Renal pelvis (tissue), 1 donor: ENCODE measurements at regions not wholly inside any gene's neighbourhood (a gene's known extent, or its start where the extent isn't known, plus 50 kb on each side); places are given as distances from the start of the nearest gene placed in this dataset.
"Not testable (repeated sequence)": the region's sequence is repeated elsewhere in the genome, so short reads cannot be mapped to it uniquely, and the experiment has no call there.

Source experiments
- DNase-seq: peaks from one replicate; pipeline ENCODE4 v3.0.0-alpha.2; 2013

DNA sequence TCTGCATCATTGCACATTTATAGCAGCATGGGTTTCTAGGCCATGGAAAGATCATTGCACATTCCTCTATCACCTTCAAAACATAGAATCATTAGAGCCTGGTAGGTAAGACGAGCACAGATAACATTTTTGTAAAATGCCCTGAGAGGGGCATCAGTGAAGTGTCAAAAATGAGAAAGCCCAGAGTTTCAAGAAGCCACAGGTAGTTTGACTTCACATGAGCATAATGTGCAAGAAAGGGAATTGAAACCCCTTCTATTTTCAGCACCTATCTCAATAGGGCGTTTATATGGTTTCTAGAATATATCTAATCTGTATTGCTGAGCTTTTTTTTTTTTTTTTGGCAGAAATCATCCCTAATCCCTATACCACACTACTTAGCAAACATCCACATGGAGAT, 2441.7 kb downstream of the ARAP2 start:
- DNase-seq: no peak

DNA sequence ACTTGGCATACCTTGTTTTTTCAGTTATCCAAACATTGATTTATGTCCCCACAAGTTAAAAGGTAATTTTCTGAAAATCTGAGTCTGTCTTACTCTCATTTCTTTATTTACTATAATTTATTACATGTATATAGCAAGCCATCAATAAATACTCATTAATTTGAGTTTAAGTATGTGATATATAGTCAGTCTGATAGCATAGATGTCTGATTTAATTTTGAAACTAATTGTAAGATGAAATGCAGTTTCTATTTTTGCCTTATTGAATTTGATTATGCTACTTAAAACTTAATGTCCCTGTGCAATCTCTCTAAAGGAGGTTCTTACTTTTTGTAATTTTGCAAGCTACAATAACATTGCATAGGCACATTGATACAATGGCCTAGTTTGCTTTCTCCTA, 2418.6 kb downstream of the ARAP2 start:
- no peak for DNase-seq

DNA sequence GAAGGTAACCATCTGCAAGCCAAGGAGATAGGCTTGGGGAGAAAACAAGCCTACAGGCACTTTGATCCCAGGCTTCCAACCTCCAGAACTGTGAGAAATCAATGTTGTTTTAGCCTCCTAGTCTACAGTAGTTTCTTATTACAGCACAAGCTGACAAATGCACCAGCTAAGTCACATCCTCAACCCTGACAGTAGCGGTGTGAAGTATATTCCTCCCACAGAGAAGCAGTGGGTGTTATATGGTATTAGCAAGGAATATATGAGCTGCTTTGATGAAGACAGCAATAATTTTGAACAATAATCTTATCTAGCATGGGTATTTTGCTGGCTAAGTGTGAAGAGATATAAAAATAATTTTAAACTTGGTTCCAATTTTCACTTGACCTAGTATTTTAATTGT, 2415.0 kb downstream of the ARAP2 start:
- not testable (repeated sequence) for DNase-seq

DNA sequence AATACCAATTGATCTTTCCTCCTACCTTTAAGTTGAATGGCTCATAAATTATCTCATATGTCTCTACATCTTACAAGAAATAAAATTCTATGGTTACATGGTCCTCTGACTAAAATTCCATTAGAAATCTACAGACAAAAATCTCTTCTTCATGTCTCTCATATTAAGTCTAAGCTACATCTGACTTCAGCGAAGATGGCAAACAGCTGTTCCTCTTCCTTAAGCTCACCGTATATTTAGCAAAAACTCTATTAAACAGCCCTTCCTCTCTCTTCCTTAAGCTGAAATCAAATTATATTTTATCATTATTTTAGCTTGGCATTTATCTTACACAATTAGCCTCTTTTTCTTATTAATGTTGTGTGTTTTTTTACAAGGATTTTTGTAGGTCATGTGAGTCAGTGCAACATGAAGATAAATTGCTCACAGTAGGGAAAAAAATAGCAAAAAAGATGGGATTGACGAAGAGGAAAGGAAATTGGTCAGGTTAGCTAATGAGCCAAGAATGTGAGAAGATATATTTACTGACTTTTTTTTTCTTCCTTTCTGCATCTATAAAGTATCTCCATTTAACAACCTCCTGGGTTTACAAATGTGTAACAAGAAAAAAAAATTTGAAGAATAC, 2412.8 kb downstream of the ARAP2 start:
- peak; percentile 4 for DNase-seq

DNA sequence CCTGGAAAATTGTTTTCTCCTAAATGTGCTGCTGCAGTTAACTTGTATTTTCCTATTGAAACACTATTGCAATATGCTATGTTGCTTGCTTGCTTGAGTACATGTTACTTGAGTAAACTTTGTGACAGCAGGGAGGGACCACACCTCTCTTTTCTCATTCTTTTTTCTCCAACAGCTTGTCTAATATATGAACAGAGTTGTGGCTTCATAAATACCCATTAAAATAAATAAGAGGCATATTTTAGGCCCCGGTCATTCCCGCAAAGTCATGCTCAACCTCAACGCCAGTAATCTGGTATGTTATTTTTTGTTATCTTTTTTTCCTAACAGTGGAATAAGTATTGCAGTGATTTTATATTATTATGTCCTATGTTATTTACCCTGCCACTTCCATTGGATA, 2408.6 kb downstream of the ARAP2 start:
- not testable (repeated sequence) for DNase-seq

DNA sequence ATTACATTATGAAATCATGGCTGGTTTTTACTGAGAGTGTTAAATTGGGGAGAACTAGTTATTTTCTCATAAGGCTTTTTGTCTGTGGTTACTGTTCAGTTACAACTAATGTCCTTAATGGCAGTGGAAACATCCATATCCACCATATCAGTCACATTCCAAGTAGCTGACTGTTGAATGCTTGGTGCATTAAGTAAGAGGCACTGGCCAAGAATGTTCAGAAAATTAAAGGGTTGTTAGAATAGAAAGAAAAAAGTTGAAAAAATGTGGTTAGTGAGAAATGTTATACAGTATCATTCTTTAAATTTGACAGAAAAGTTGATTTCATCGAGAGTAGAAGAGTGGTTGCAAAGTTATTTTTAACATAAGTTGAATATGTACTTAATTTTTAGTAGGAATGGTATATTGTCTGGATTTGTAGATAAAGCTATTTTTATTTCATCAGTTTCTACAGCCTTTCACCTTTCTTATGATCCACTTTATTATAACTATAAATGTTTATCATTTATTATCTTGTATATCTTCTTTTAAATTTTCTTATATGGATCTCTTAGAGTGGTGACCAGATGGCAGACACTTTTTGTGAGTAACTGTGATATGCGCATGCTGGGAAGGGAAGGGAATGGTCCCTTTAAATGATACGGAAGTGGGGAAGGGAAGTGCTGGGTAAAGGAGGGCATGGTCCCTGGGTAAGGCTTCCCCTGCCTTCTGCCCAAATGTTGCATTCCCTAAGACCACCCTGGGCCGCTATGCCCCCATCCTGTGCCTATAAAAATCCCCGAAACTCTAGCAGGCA, 2407.1 kb downstream of the ARAP2 start:
- DNase-seq: no peak

DNA sequence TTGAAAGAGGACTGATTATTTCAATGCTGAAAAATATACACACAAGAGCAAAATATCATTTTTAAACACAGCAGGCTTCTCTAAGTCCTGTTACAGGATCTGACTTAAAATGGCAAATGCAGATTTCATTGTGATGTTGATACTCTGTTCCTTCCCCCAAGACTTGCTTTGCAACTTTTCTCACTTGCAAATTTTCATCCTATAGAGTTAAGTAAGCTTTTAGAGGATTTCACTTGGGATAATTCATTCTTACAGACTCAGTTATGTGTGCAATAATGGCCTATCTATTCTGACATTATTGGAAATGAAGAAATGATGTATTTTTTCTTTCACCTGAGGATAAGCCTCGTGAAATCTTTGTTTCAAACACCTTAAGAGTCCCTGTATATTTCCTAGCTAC, 2403.2 kb downstream of the ARAP2 start:
- no peak for DNase-seq

DNA sequence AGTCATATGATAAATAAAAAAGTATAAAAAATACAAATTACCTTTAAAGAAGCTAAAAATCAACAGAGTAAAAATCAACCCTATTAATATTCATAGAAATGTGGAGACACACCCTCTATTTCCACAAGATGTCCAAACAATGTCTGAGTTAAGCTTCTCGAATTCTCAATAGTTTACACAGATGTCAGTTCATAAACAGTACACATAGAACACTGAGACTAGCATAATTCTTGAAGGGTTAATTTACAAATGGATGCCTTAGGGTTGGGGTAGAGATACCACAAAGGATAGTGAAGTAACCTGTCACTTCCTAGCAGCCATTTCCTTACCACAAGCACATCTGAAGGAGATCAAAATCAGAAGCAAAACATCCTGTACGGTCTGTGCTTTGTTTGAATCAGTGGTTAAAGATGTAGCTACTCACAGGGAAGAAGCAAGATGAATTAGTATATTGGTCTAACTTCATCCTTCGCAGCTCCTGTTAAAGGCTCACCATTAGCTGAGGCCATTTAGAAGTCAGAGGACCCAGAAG, 2393.9 kb downstream of the ARAP2 start:
- DNase-seq: no peak

DNA sequence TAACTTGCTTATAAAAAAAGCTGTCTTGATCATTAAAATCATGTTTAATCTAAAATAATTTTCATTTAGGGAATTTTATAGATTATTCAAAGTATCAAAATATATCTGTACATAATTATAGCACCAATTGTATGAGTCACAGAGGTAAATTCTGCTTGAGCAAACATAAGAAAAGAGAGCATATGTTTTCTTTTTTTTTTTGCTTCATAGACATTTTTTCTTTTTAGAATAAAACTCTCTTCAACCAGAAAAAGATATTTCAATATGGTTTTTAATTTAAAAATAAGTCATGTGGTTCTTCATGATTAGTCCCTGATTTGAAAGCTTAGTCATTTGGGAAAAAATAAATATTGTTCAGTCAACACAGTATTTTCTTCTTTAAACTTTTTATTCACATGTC, 2390.6 kb downstream of the ARAP2 start:
- DNase-seq: not testable (repeated sequence)

DNA sequence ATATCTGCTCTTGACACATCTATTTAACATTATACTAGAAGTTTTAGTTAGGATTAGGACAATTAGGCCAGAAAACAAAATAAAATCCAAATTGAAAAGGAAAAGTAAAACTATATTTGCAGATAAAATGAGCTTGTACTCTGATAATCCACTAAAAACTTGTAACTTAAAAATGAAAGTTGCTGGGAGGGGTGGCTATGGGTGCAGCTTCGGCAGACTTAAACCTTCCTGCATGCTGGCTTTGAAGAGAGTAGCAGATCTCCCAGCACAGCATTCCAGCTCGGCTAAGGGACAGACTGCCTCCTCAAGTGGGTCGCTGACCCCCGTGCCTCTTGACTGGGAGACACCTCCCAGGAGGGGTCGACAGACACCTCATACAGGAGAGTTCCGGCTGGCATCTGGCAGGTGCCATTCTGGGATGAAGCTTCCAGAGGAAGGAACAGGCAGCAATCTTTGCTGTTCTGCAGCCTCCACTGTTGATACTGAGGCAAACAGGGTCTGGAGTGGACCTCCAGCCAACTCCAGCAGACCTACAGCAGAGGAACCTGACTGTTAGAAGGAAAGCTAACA, 2379.9 kb downstream of the ARAP2 start:
- DNase-seq: no peak

DNA sequence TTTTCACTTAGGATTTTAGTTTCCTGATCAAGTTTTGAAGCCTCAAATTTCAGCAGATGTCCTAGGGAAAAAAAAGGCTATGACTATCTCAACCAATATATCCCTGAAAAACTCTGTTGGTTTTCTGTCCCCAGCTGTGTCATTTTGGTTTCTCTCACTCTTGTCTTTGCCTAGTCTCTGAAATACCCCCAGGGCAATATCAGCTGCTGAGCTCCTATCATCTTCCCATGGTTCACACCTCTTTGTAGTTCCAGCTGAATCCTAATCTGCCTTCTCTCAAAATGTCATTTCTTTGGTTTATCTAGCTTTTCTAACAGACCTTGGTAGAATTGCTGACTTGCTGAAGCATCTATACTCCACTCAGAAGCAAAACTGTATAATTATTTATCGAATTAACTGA, 2370.5 kb downstream of the ARAP2 start:
- DNase-seq: no peak

DNA sequence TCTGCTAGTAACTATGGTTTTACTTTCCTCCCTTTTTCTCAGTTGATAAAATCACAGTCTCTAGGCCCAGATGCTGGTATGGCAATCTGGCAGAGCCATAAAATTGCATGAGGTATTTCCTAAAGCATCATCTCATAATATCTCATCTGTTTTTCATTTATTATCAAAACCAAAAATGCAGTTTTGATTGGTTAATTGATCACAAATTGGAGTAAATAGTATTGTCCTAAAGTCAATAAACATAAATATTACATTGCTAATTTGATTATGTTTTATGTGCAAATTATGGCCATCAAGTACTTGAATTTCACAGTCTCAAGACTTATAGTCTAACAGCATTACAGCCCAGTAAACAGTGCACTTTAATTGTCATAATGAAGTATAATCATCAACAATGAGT, 2365.6 kb downstream of the ARAP2 start:
- DNase-seq: no peak

DNA sequence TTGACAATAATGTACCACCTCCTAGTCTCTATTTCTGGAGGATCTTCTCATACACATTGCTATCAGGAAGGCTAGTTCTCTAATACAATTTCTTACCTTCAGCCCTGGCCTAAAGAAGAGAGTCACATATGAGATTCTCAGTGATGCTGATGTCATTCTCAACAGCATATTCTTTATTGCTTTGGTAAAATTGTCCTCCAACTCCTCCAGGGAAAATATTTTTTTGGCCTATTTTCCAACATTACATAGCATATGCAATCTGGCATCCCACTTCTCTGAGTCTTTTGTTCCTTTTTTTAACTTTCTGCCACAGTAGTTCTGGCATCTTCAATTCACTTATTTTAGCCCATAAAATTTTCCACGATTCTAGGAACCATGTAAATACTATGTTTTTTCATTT, 2363.1 kb downstream of the ARAP2 start:
- DNase-seq: no peak

DNA sequence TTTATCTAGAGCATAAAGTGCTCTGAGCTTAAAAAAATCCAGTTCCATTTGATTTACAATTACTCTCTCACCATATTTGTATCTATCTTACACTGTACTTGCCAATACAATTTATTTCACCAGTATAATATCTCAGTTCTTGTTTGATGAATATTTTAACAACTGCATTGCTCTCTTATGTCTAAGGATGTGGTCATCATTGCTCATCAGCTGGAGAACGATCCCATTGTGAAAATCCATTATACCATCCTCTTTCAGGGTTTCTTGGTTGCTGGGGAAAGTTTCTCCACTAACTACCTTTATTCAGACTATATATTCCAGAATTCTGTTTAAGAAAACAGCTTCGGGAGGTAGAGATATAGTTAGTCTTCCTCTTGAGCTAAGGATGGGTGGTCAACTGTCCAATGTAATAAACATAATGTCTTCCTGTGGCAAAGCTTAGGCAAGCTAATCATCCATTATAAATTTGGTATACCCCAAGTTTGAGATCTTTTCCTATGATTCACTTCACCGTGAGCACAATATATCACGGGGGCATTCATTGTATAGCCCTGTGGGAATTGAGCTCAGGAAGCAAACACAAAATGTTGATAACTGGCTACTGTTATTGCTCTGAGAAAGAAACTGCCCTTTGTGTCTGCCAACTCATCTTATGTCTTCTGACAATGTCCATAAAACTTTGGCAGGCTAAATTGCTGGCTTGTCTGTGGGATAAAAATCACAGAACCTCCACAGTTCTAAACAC, 2361.9 kb downstream of the ARAP2 start:
- DNase-seq: no peak

DNA sequence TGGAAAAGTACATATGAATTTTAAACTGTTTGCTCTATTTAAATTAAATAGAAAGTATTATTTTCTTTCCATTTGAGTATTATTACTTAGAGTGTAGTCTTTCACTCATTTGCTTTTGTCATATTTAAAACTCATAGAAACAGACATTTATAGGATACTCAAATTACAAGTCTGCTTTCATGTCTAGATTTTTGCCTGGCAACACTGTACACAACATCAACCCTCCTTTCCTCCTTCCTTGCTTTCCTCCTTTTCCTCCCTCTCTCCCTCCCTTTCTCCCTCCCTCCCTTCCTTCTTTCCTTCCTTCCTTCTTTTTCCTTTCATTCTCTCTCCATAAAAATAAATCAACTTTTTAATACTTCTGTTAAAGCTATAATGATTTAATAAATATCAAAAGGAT, 2361.2 kb downstream of the ARAP2 start:
- no peak for DNase-seq

DNA sequence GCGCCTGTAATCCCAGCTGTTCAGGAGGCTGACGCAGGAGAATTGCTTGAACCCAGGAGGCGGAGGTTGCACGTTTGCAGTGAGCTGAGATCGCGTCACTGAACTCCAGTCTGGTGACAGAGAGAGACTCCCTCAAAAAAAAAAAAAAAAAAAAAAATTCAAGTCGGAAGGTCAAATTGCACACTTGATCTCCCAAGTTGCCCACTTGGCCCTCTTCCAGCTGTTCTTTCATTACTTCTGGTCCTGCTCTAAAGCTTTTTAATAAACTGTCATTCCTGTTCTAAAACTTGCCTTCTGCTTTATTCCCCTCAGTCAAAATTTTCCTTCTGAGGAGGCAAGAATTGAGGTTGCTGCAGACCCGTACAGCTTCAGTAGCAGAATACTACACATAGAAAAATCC, 2358.0 kb downstream of the ARAP2 start:
- DNase-seq: peak; percentile 9

DNA sequence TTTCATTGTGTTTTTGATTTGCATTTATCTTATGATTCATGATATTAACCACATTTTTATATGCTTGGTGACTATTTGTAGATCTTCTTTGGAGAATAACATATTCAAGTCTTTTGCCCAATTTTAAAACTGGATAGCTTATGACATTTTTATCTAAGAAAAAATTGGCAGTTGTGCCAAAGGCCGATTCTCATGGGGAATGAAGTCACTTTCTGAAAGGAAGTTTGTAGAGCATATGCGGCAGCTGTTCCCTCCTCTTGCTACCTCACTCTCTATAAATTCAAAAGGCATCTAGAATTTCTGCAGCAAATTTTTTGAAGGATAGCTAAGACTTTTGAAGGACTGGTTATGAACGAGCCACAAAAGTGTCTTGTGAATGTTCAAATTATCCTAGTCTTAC, 2353.5 kb downstream of the ARAP2 start:
- no peak for DNase-seq

DNA sequence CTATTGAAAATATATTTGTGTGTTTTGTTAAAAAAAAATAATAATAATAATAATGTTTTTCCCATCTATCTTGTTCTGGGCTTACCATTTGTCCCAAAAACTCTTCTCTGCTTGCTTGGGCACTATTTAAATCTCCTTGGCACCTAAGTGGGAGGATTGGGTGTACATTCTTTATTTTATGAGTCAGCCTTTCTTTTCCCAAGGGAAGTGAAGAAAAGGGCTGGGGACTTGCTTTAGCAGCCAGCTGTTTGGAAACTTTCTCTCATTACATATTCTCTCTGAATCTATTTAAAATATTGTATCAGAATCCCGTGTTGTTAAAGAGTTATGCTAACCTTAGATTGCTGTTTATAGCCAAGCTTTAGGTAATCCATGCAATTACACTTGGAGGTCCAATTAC, 2332.4 kb downstream of the ARAP2 start:
- no peak for DNase-seq

DNA sequence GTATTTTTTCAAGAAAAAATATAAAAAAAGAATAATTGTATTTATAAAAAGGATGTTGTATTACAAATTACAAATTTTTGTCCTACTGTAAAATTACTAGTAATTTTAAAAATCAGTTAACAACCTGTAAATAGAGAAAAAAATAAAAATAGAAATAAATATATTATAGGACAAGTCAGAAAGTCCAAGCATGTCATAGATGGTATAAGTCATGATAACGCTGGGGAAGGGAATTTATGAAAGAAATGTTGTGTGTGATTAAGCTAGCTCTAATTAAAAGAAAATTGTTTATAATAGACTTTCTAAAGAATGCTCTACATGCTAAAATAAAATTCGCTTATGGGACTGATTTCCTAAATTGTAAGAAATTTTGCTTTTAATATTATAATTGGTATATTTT, 2329.9 kb downstream of the ARAP2 start:
- no peak for DNase-seq

DNA sequence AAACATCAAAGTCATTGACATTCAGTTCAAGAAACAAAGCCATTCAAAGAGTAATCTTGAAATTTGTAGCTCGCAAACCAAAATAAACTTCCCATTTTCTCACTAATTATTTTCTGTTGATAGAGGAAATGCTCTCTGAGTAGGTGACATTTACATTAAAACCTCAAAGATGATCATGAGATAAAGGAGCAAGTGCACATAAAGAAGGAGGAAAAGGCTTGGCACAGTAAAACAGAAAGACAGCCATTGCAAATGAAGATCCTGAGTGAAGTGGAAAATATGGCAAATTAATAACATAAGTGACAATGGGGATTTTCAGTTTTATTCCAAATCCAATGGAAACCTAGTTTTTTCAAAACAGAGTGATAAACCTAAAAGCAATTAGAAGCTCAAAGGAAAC, 2320.8 kb downstream of the ARAP2 start:
- no peak for DNase-seq

DNA sequence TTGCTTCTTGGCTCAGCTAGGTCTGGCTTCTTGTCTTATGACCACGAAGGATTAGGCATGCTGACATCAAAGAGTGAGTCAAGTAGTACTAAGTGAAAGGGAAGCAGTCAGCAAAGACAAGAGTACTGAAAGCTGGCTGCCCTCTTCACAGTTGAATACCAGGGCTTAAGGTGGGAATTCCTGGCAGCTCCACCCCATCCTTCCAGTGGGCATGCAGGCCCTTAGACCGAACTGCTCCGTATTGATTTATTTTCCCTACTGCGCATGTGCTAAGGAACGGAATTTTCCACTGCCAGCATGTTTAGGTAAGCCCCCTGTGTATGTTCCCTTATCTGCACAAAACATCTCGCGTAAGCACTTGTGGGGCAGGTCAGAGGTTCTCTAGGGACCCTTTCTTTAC, 2320.1 kb downstream of the ARAP2 start:
- DNase-seq: no peak

DNA sequence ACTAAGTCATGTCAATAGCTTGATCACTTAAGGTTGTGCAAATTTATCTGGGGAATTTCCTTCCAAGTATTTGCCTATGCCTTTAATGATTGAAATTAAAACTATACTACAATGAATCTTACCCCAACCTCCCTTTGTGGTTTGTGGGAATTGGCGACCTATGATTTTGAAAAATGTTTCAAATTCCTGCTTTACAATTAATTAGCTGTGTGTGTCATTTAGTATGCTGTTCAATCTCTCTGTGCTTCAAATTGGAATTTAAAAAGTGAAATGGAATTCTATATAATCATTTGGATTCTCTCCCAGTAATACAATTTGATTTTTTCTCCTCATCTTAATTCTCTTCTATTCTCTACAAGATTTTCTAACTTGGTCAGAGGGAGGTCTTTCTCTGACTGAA, 2319.5 kb downstream of the ARAP2 start:
- no peak for DNase-seq

DNA sequence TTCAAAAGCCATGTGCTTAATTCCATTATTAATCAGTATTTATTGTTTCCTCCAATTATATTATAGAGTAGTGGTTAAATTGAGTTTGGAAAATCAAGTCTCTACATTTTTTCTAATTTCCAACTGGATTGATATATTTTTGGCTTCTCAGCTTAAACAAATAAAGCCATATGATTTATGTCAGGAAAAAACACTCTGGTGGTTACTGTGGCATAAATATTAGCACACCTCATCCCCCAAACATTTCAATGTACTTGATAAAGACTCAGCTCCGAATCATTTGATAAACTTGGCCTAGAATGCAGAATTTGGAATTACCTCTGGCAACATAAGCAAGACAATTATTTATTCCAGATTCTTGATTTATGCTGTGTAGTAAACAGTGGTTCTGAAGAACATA, 2313.8 kb downstream of the ARAP2 start:
- no peak for DNase-seq
